ENCODE measurements at regions not wholly inside any gene's neighbourhood (a gene's known extent, or its start where the extent isn't known, plus 50 kb on each side); places are given as distances from the start of the nearest gene placed in this dataset.

DNA sequence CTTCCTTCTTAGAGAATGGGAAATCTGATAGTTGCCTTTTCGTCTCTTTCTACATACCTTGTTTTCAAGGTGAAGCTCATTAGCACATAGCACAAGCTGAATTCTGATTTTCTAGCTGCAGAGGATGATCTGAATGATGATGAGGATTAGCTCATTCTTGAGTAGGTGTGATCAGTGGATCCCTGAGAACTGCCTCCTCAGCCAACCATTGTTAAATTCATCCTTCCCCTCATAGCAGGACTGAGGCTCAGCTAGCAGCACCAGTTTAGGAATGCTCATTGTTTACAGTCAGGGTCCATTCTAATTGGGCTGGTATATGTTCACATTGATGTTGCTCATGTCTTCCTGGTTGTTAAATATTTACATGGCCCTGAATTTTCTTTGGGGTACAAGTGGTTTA lies 299.9 kb upstream of the MME start:
- Histone ChIP-seq H3K4me3 (no peak overlapping the region), H3K36me3 (no peaks in the 10 kb centered on the region), H3K9me3 (no peaks in the 10 kb centered on the region), H3K4me1 (no peaks in the 10 kb centered on the region), H3K27ac (no peak overlapping the region), H3K27me3 (no peaks in the 10 kb centered on the region)
- 77 to 94% (median 90%) methylated on average over 1 of the region's 1 CpG for WGBS, 5 donors
- intact Hi-C loops (cut with DNase I; ENCODE audit: low total_unique reads): no loop called here
- no peak for DNase-seq
- TF ChIP-seq EP300 (IDR thresholded peaks at IDR 0.05) (no peak), POLR2AphosphoS5 (IDR thresholded peaks at IDR 0.05) (no peak), POLR2A (IDR thresholded peaks at IDR 0.05) (no peak)
- TF ChIP-seq, protein P1, sequence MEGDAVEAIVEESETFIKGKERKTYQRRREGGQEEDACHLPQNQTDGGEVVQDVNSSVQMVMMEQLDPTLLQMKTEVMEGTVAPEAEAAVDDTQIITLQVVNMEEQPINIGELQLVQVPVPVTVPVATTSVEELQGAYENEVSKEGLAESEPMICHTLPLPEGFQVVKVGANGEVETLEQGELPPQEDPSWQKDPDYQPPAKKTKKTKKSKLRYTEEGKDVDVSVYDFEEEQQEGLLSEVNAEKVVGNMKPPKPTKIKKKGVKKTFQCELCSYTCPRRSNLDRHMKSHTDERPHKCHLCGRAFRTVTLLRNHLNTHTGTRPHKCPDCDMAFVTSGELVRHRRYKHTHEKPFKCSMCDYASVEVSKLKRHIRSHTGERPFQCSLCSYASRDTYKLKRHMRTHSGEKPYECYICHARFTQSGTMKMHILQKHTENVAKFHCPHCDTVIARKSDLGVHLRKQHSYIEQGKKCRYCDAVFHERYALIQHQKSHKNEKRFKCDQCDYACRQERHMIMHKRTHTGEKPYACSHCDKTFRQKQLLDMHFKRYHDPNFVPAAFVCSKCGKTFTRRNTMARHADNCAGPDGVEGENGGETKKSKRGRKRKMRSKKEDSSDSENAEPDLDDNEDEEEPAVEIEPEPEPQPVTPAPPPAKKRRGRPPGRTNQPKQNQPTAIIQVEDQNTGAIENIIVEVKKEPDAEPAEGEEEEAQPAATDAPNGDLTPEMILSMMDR (IDR thresholded peaks at IDR 0.05): no peak

DNA sequence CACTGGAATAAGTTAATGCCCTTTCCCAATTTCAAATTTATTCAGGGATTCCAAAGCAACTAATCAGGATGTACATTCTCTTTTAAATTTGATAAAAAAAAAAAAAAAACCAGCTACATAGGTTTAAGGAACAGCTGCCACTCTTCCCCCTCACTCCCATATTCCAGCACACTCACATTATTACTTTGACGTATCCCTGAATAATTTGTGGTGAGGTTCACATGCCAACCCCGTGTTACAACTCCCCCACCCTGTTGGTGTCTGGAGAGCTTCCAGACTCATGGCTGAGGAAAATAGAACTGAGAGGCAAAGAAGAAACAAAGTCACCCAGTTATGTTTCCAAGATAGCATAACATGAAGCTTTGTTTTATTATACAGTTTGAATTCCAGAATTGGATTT lies 300.5 kb upstream of the MME start:
- WGBS, 5 donors: 29 to 41% (median 34%) methylated on average over 2 of the region's 2 CpGs
- Histone ChIP-seq H3K27me3 (no peaks in the 10 kb centered on the region), H3K4me1 (no peaks in the 10 kb centered on the region), H3K4me3 (no peak overlapping the region), H3K9me3 (no peaks in the 10 kb centered on the region), H3K27ac (no peak overlapping the region), H3K36me3 (no peaks in the 10 kb centered on the region)
- DNase-seq: no peak
- intact Hi-C loops (cut with DNase I; ENCODE audit: low total_unique reads): no loop called here
- no peak for TF ChIP-seq EP300 (IDR thresholded peaks at IDR 0.05)
- TF ChIP-seq, protein P1 (IDR thresholded peaks at IDR 0.05): no peak
- no peak for TF ChIP-seq POLR2A (IDR thresholded peaks at IDR 0.05)
- no peak for TF ChIP-seq POLR2AphosphoS5 (IDR thresholded peaks at IDR 0.05)

DNA sequence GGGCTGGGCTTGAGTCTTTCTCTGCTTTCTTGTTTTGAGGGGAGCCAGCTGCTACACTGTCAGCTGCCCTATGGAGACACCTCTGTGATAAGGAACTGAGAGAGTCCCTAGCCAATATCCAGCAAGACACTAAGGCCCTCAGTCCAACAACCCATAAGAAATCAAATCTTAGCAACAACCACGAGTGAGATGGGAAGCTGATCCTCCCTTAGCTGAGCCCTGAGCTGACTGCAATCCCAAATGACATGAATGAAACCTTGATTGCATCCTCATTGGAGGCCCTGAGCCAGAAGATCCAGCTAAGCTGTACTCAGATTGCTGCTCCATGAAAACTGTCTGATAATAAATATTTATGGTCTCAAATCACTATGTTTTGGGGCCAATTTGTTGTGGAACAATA lies 302.1 kb upstream of the MME start:
- 58 to 83% (median 67%) methylated on average over 1 of the region's 1 CpG for WGBS, 5 donors
- Histone ChIP-seq H3K27me3 (no peaks in the 10 kb centered on the region), H3K4me3 (no peak overlapping the region), H3K4me1 (no peaks in the 10 kb centered on the region), H3K9me3 (no peaks in the 10 kb centered on the region), H3K27ac (no peak overlapping the region), H3K36me3 (no peaks in the 10 kb centered on the region)
- DNase-seq: no peak
- intact Hi-C loops (cut with DNase I; ENCODE audit: low total_unique reads): no loop called here
- TF ChIP-seq POLR2A (IDR thresholded peaks at IDR 0.05) (no peak), POLR2AphosphoS5 (IDR thresholded peaks at IDR 0.05) (no peak), EP300 (IDR thresholded peaks at IDR 0.05) (no peak)
- TF ChIP-seq, protein P1 (IDR thresholded peaks at IDR 0.05): no peak

DNA sequence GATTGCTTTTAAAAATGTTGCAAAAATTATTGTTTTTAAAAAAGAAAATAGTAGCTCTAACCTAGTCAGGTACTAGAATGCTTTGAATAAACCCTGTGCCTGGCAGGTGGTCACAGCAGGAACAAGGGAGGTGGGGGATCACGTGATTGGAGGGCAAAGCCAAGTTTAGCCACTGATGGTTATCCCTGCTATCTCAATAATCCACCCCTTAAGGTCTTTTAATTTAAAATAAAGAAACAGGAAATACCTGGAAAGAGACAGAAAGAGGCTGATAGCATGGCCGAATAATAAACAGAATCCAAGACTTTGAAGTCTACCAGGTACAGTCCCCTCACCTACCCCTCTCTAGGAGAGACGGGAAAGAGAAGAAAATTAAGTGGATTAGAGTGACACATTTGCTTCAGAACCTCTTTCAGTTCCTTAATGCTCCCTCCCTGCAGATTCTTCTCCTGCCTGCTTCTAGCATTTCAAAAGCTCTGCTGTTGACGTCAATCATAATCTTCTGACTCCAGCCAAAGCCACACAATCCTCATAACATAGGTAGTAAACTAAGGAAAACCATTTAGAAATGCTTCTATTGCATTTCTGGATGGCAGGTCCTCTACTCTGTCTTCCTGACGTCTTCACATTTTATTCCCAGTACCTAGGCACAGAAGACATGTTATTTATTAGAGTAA lies 303.4 kb upstream of the MME start:
- Histone ChIP-seq H3K9me3 (no peaks in the 10 kb centered on the region), H3K4me1 (no peaks in the 10 kb centered on the region), H3K27me3 (no peaks in the 10 kb centered on the region), H3K36me3 (no peaks in the 10 kb centered on the region), H3K27ac (no peak overlapping the region), H3K4me3 (no peak overlapping the region)
- 29 to 47% (median 40%) methylated on average over 5 of the region's 5 CpGs for WGBS, 5 donors
- TF ChIP-seq POLR2A (IDR thresholded peaks at IDR 0.05) (no peak), EP300 (IDR thresholded peaks at IDR 0.05) (no peak), POLR2AphosphoS5 (IDR thresholded peaks at IDR 0.05) (no peak)
- TF ChIP-seq, protein P1 (IDR thresholded peaks at IDR 0.05): no peak
- DNase-seq: no peak
- intact Hi-C loops (cut with DNase I; ENCODE audit: low total_unique reads): no loop called here

All from stomach (tissue), 8 donors.